ENCODE measurements at regions not wholly inside any gene's neighbourhood (a gene's known extent, or its start where the extent isn't known, plus 50 kb on each side); places are given as distances from the start of the nearest gene placed in this dataset.

- Histone ChIP-seq H3K4me3 (ENCODE audit: low read depth, low read length, poor library complexity, severe bottlenecking) (no peak overlapping the region), H3K4me1 (ENCODE audit: insufficient read depth, low read length, poor library complexity, severe bottlenecking) (no peaks in the 10 kb centered on the region), H3K27ac (ENCODE audit: low read depth, low read length, poor library complexity, severe bottlenecking) (no peak overlapping the region), H3K27me3 (replicated peaks; ENCODE audit: insufficient read depth, low read depth, low read length, poor library complexity) (no peaks in the 10 kb centered on the region), H3K9me3 (ENCODE audit: low read depth, low read length, poor library complexity, severe bottlenecking) (no peaks in the 10 kb centered on the region), H3K36me3 (ENCODE audit: insufficient read depth, low read length, poor library complexity, severe bottlenecking) (no peaks in the 10 kb centered on the region)
- CTCF ChIA-PET: no interaction called here
- POLR2A ChIA-PET (ENCODE audit: low non-redundant PET): no interaction called here
- BruUV-seq (replicated peaks): no TSS peak
- no peak for DNase-seq (ENCODE audit: low spot score)
- TF ChIP-seq, protein P1, sequence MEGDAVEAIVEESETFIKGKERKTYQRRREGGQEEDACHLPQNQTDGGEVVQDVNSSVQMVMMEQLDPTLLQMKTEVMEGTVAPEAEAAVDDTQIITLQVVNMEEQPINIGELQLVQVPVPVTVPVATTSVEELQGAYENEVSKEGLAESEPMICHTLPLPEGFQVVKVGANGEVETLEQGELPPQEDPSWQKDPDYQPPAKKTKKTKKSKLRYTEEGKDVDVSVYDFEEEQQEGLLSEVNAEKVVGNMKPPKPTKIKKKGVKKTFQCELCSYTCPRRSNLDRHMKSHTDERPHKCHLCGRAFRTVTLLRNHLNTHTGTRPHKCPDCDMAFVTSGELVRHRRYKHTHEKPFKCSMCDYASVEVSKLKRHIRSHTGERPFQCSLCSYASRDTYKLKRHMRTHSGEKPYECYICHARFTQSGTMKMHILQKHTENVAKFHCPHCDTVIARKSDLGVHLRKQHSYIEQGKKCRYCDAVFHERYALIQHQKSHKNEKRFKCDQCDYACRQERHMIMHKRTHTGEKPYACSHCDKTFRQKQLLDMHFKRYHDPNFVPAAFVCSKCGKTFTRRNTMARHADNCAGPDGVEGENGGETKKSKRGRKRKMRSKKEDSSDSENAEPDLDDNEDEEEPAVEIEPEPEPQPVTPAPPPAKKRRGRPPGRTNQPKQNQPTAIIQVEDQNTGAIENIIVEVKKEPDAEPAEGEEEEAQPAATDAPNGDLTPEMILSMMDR (conservative IDR thresholded peaks at IDR 0.05; ENCODE audit: low read depth, low read length): no peak
- TF ChIP-seq EZH2 (IDR thresholded peaks at IDR 0.05; ENCODE audit: borderline replicate concordance, low read depth, low read length, poor library complexity, severe bottlenecking): no peak
- intact Hi-C loops (cut with micrococcal nuclease; ENCODE audit: unreplicated experiment): no loop called here
Measured at GRCh38 chr14:87060405-87060804, 932.6 kb downstream of the GALC start.

DNA sequence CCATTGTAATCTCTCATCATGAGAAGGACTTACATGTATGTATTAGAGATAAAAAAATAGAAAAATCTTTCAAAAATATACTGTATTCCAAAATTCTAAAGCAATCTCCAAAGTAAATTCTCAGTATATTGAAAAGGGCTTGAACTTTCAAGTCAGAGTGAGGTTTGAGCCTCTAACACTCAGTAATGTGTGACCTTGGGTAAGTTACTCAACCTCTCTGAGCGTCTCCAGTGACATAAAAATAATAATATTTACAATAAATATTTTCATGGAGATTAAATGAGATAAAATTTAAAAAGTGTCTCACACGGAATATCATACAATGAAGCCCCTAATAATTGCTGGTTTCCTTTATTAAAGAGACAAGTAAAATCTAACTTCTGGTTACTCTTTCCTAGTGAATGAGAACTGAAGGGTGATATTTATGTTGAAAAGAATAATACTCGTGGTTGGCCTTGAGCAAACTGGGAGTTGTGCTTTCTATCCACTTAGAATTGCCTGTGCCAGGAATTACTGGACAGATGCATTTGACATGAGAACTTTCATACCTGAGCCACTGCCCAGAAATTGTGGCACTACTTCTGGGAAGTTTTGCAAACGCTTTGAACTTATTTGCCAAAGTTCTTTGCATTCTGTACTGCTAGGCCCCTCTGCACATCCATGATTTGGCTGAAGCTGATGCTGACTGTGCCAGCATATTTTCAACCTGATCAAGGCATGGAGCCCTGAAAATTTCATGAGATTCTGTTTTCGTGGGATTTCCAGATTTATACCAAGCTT lies 933.7 kb downstream of the GALC start:
- no peak for DNase-seq (ENCODE audit: low spot score)
- Histone ChIP-seq H3K27ac (ENCODE audit: low read depth, low read length, poor library complexity, severe bottlenecking) (no peak overlapping the region), H3K27me3 (replicated peaks; ENCODE audit: insufficient read depth, low read depth, low read length, poor library complexity) (no peaks in the 10 kb centered on the region), H3K4me3 (ENCODE audit: low read depth, low read length, poor library complexity, severe bottlenecking) (no peak overlapping the region), H3K9me3 (ENCODE audit: low read depth, low read length, poor library complexity, severe bottlenecking) (no peaks in the 10 kb centered on the region), H3K4me1 (ENCODE audit: insufficient read depth, low read length, poor library complexity, severe bottlenecking) (no peaks in the 10 kb centered on the region), H3K36me3 (ENCODE audit: insufficient read depth, low read length, poor library complexity, severe bottlenecking) (no peaks in the 10 kb centered on the region)
- CTCF ChIA-PET: no interaction called here
- POLR2A ChIA-PET (ENCODE audit: low non-redundant PET): no interaction called here
- intact Hi-C loops (cut with micrococcal nuclease; ENCODE audit: unreplicated experiment): no loop called here
- no TSS peak for BruUV-seq (replicated peaks)
- TF ChIP-seq, protein P1 (conservative IDR thresholded peaks at IDR 0.05; ENCODE audit: low read depth, low read length): no peak
- no peak for TF ChIP-seq EZH2 (IDR thresholded peaks at IDR 0.05; ENCODE audit: borderline replicate concordance, low read depth, low read length, poor library complexity, severe bottlenecking)

DNA sequence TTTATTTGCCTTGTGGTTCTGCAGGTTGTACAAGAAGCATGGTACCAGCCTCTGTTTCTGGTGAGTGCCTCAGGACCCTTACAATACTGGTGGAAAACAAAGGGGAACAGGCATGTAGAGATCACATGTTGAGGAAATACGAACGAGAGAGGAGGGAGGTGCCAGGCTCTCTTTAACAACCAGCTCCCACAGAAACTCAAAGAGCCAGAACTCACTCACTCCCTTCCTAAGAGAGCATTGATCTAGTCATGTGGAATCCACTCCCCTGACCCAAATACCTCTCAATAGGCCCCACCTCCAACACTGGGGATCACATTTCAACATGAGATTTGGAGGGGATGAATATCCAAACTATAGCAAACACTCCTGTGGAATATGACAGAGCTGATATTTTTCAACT lies 938.0 kb downstream of the GALC start:
- ChIA-PET POLR2A (ENCODE audit: low non-redundant PET) (no interaction called here), CTCF (no interaction called here)
- Histone ChIP-seq H3K4me3 (ENCODE audit: low read depth, low read length, poor library complexity, severe bottlenecking) (no peak overlapping the region), H3K27ac (ENCODE audit: low read depth, low read length, poor library complexity, severe bottlenecking) (no peak overlapping the region), H3K9me3 (ENCODE audit: low read depth, low read length, poor library complexity, severe bottlenecking) (no peaks in the 10 kb centered on the region), H3K36me3 (ENCODE audit: insufficient read depth, low read length, poor library complexity, severe bottlenecking) (no peaks in the 10 kb centered on the region), H3K4me1 (ENCODE audit: insufficient read depth, low read length, poor library complexity, severe bottlenecking) (no peaks in the 10 kb centered on the region), H3K27me3 (replicated peaks; ENCODE audit: insufficient read depth, low read depth, low read length, poor library complexity) (no peaks in the 10 kb centered on the region)
- intact Hi-C loops (cut with micrococcal nuclease; ENCODE audit: unreplicated experiment): no loop called here
- no TSS peak for BruUV-seq (replicated peaks)
- TF ChIP-seq, protein P1 (conservative IDR thresholded peaks at IDR 0.05; ENCODE audit: low read depth, low read length): no peak
- no peak for TF ChIP-seq EZH2 (IDR thresholded peaks at IDR 0.05; ENCODE audit: borderline replicate concordance, low read depth, low read length, poor library complexity, severe bottlenecking)
- DNase-seq (ENCODE audit: low spot score): no peak
